ENCODE measurements at regions not wholly inside any gene's neighbourhood (a gene's known extent, or its start where the extent isn't known, plus 50 kb on each side); places are given as distances from the start of the nearest gene placed in this dataset.

DNA sequence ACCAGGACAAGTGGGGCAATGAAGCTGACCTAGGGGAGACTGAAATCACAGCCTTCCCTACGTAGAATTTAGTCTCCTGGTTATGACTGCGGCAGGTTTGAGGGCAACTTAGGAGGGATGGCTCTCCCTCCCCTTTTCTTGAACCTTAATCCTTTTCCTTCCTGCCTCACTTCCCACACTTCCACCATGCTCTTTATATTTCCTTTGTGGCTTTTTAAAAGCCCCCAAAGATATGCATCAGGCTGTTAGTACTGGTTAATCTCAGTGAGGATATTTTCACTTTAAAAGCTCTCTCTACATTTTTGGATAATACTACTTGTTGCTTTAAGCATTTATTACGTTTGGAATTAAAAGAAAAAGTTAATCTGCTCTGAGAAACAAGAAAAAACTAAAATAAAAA lies 339.2 kb downstream of the SOX2 start:
- TF ChIP-seq TAF1 (IDR thresholded peaks at IDR 0.05; ENCODE audit: low read depth, low read length) (no peak), POLR2AphosphoS5 (IDR thresholded peaks at IDR 0.05; ENCODE audit: low read depth, low read length) (no peak), POU2F2 (IDR thresholded peaks at IDR 0.05; ENCODE audit: low read depth, low read length) (no peak), SPI1 (IDR thresholded peaks at IDR 0.05; ENCODE audit: low read depth, low read length) (no peak), POLR2A (IDR thresholded peaks at IDR 0.05; ENCODE audit: low read depth, low read length) (no peak), PAX5 (IDR thresholded peaks at IDR 0.05; ENCODE audit: insufficient read depth, low read length, severe bottlenecking) (no peak)
